ENCODE measurements at regions not wholly inside any gene's neighbourhood (a gene's known extent, or its start where the extent isn't known, plus 50 kb on each side); places are given as distances from the start of the nearest gene placed in this dataset.
"Not testable (repeated sequence)": the region's sequence is repeated elsewhere in the genome, so short reads cannot be mapped to it uniquely, and the experiment has no call there.

DNA sequence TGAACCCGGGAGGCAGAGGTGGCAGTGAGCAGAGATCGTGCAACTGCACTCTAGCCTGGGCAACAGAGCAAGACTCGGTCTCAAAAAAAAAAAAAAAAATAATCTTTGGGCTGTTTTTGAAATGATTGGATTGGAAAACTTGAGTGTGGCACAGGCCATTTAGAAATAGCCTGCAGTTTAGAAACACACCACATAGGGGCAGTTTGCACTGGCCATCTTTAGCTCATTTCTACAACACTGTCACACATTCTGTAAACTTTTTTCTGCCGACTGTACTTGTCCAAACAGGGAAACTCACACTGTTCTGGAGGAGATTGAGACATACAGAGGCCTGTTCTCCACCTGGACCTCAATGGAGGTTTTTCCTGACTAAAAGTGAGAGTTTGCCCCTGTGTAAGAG, 546.3 kb downstream of the RPIA start:
- H3K27me3 Mint-ChIP-seq; H3K36me3 Mint-ChIP-seq (ENCODE audit: insufficient read depth); H3K4me1 Mint-ChIP-seq; H3K9me3 Mint-ChIP-seq; H3K27ac Mint-ChIP-seq (ENCODE audit: low read depth); H3K4me3 Mint-ChIP-seq; ATAC-seq (replicated peaks; ENCODE audit: extremely low read depth, poor library complexity, severe bottlenecking); DNase-seq (ENCODE audit: low spot score in 2 of 2): not testable (repeated sequence)

DNA sequence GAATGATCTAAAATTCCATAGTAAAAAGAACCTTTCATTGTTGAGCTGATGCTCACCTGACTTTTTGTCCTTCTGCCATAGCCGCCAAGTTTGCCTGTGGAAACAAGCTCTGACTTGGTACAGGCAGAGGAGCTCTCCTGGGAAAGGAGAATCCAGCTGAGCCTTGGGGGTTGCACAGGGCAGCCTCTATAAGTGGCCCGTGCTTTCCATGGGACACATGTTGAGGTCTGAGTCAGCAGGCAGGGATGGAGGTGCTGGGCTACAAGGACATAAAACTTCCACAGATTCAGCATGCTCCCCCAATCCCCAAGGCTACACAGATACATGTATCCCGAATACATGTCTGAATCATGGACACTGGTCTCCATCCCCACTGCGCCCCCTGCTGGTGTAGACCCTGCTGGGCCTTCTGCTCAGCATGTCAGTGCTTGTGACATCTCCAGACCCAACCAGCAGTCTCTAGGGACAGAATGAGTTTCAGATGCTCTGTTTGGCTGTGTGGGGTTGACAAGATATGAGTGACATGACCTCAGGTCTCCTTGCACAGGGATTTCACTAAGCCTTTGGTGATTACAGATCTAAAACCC, 551.7 kb downstream of the RPIA start:
- not testable (repeated sequence) for H3K9me3 Mint-ChIP-seq; H3K27me3 Mint-ChIP-seq; H3K4me1 Mint-ChIP-seq; ATAC-seq (replicated peaks; ENCODE audit: extremely low read depth, poor library complexity, severe bottlenecking); H3K36me3 Mint-ChIP-seq (ENCODE audit: insufficient read depth); H3K4me3 Mint-ChIP-seq; DNase-seq (ENCODE audit: low spot score in 2 of 2); H3K27ac Mint-ChIP-seq (ENCODE audit: low read depth)

DNA sequence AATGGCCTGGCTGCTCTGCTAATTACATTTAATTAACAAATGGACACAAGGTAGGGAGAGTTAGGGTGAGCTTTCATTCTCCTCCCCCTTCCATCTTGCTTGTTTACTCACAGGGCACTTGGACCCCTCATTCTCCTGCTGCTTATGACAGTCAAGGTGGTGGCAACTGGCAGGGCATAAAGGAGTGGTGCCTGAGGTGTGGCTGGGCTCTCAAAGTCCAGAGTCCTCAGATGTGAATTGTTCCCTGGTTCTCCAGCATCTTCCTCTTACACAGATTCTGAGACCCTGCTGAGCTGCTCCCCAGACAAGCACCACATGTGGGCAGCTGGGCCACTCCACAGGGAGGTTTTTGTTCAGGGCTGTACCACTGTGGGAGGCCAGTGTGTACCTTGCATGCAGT, 552.9 kb downstream of the RPIA start:
- not testable (repeated sequence) for ATAC-seq (replicated peaks; ENCODE audit: extremely low read depth, poor library complexity, severe bottlenecking); H3K27ac Mint-ChIP-seq (ENCODE audit: low read depth); H3K9me3 Mint-ChIP-seq; H3K27me3 Mint-ChIP-seq; H3K36me3 Mint-ChIP-seq (ENCODE audit: insufficient read depth); DNase-seq (ENCODE audit: low spot score in 2 of 2); H3K4me3 Mint-ChIP-seq; H3K4me1 Mint-ChIP-seq

DNA sequence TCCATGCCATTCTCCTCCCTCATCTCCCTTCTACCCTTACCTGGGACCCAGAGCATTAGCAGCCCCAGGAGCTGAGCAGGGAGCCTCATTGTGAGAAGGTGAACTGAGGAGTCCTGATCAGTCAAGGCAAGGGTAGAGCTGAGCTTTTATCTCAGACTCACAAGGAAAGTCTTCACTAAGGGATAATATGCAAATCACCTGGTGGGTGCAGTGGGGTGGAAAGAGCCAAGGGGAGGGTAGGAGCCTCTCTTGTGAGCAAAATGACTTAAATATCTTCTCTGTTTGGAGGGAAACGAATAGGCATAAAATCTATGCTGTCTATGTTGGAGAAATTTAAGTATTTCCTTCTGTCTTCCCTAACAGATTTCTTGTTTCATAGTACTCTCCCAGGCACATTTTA, 554.0 kb downstream of the RPIA start:
- ATAC-seq (replicated peaks; ENCODE audit: extremely low read depth, poor library complexity, severe bottlenecking); H3K27me3 Mint-ChIP-seq; DNase-seq (ENCODE audit: low spot score in 2 of 2); H3K36me3 Mint-ChIP-seq (ENCODE audit: insufficient read depth); H3K4me3 Mint-ChIP-seq; H3K27ac Mint-ChIP-seq (ENCODE audit: low read depth); H3K4me1 Mint-ChIP-seq; H3K9me3 Mint-ChIP-seq: not testable (repeated sequence)

DNA sequence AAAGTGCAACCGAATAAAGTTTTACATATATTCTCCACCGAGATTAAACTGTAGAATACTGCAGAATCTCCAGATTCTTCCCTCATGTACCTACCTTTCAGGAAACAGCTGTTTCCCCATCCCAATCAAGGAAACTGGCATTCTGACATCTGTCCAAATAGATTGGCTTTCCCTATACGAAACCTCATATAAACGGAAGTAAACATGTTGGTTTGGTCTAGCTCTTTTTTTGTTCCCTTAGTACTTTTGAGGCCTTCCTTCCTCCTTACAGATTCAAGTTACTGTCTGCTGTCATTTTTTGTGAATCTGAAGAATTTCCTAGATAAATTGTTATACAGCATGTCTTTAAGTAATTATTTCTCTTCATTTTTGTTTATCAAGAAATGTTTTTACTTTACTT, 554.6 kb downstream of the RPIA start:
- H3K4me1 Mint-ChIP-seq; H3K36me3 Mint-ChIP-seq (ENCODE audit: insufficient read depth); H3K27me3 Mint-ChIP-seq; DNase-seq (ENCODE audit: low spot score in 2 of 2); H3K27ac Mint-ChIP-seq (ENCODE audit: low read depth); ATAC-seq (replicated peaks; ENCODE audit: extremely low read depth, poor library complexity, severe bottlenecking); H3K9me3 Mint-ChIP-seq; H3K4me3 Mint-ChIP-seq: not testable (repeated sequence)

DNA sequence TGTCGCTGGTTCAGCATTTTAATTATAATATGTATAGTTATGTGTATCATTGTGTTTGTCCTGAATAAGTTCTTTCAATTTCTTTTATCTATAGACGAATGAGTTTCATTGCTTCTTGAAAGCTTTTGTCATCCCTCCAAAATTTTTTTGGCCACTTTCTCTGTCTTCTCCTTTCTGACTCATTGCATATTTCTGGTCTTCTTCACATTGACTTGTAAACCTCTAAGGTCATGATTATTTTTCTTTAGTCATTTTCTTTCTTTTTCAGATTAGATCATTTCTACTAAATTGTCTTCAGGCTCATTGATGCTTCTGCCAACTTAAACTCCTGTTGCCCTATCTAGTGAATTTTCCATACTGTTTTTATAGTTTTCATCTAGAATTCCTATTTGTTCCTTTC, 555.1 kb downstream of the RPIA start:
- not testable (repeated sequence) for ATAC-seq (replicated peaks; ENCODE audit: extremely low read depth, poor library complexity, severe bottlenecking); H3K4me3 Mint-ChIP-seq; H3K36me3 Mint-ChIP-seq (ENCODE audit: insufficient read depth); DNase-seq (ENCODE audit: low spot score in 2 of 2); H3K4me1 Mint-ChIP-seq; H3K9me3 Mint-ChIP-seq; H3K27me3 Mint-ChIP-seq; H3K27ac Mint-ChIP-seq (ENCODE audit: low read depth)

DNA sequence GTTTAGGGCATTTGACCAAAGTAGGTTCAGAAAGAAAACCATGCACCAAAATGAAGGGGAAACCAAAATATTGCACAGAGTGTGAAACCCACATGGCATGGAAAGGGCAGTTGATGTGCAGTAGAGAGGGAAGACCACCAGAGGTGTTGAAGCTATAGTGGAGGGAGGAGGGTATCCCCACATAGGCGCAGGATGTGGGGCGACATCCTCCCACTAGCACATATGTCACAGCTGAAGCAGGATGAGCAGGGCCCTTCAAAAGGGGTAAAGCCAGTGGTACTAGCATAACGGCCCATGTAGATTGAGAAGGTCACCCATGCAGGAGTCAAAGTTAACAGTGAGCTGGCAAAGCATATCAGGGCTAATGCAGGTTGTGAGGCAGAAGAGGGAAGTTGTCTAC, 563.5 kb downstream of the RPIA start:
- H3K9me3 Mint-ChIP-seq; H3K4me3 Mint-ChIP-seq; H3K4me1 Mint-ChIP-seq; H3K36me3 Mint-ChIP-seq (ENCODE audit: insufficient read depth); ATAC-seq (replicated peaks; ENCODE audit: extremely low read depth, poor library complexity, severe bottlenecking); H3K27me3 Mint-ChIP-seq; H3K27ac Mint-ChIP-seq (ENCODE audit: low read depth); DNase-seq (ENCODE audit: low spot score in 2 of 2): not testable (repeated sequence)

DNA sequence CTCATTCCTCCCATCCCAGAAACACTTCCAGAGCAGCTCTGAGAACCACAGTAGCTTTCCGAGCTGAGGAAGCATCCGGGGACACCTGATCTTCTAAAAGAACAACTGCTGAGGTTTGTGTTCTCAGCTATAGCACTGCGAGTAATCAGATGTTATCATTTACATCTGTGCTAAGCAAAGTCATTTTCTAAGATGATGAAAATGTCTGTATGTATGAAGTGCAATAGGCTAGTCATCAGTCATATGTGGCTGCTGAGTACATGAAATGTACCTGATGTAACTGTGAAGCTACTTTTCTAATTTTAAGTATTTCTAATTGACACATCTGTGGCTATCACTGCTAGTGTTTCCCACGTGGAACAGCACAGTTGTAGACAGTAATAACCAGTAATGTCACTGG, 582.0 kb downstream of the RPIA start:
- not testable (repeated sequence) for H3K4me3 Mint-ChIP-seq; H3K36me3 Mint-ChIP-seq (ENCODE audit: insufficient read depth); ATAC-seq (replicated peaks; ENCODE audit: extremely low read depth, poor library complexity, severe bottlenecking); H3K4me1 Mint-ChIP-seq; DNase-seq (ENCODE audit: low spot score in 2 of 2); H3K9me3 Mint-ChIP-seq; H3K27ac Mint-ChIP-seq (ENCODE audit: low read depth); H3K27me3 Mint-ChIP-seq

DNA sequence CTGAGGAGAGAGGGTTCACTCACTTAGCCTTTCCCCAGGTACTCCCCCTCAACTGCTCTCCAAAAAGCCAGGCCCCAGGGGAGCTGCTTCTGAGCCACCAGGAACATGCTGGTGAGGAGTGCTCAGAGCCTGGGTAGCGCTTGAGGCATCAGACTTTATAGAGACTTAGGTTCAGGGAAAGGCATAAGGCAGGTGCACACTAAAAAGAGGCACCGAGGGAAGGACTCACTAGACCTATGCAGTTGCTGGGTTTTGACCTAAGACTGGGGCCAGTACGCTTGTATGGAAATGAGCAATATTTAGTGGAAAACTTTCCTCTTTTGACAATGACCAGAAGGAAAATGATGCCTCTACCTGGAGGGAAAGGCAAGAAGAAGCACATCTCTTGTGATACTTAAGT, 589.1 kb downstream of the RPIA start:
- H3K27ac Mint-ChIP-seq (ENCODE audit: low read depth); H3K9me3 Mint-ChIP-seq; ATAC-seq (replicated peaks; ENCODE audit: extremely low read depth, poor library complexity, severe bottlenecking); H3K36me3 Mint-ChIP-seq (ENCODE audit: insufficient read depth); H3K4me1 Mint-ChIP-seq; H3K4me3 Mint-ChIP-seq; H3K27me3 Mint-ChIP-seq; DNase-seq (ENCODE audit: low spot score in 2 of 2): not testable (repeated sequence)

DNA sequence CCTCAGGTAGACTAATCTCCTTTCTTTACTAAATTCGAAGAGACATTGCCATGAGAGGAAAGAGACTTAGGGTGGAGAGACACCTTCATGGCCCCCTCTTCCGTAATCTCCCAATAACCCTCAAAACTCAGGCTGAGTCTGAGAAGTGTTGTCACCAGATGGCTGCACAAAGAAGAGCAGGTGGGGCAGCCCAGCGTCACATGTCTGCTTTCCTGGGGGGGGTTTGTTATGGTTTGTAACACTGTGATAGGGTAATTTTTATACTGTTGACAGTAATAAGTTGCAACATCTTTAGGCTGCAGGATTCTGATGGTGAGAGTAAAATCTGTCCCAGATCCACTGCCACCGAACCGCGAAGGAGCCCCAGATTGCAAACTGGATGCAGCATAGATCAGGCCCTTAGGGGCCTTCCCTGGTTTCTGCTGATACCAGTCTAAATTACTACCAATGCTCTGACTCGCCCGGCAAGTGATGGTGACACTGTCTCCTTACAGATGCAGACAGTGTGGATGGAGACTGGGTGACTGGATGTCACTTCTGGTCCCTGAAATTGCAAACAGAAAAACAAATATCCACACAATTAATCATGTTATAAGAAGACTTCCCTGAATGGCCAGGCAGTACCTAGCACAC, 595.1 kb downstream of the RPIA start:
- not testable (repeated sequence) for H3K9me3 Mint-ChIP-seq; DNase-seq (ENCODE audit: low spot score in 2 of 2); H3K27ac Mint-ChIP-seq (ENCODE audit: low read depth); H3K27me3 Mint-ChIP-seq; H3K4me1 Mint-ChIP-seq; ATAC-seq (replicated peaks; ENCODE audit: extremely low read depth, poor library complexity, severe bottlenecking); H3K36me3 Mint-ChIP-seq (ENCODE audit: insufficient read depth); H3K4me3 Mint-ChIP-seq

DNA sequence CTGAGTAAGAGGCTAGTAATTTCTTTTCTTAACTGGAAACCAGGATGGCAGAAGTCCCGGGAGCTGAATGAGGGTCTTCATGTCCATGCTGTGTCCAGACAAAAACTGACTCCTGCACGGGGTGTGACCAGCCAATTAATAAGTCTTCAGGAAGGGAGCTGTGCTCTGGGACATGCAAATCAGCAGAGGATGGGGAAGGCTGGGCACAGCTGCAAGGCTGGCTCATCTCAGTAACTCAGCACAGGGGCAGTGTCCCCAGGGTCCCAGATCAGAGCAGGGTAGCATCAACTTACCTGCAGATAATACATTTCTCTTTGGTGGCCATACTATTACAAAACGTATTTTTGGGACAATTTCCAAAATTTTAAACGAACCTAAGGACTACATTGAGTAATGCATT, 595.6 kb downstream of the RPIA start:
- H3K36me3 Mint-ChIP-seq (ENCODE audit: insufficient read depth); H3K4me1 Mint-ChIP-seq; DNase-seq (ENCODE audit: low spot score in 2 of 2); H3K9me3 Mint-ChIP-seq; ATAC-seq (replicated peaks; ENCODE audit: extremely low read depth, poor library complexity, severe bottlenecking); H3K27ac Mint-ChIP-seq (ENCODE audit: low read depth); H3K4me3 Mint-ChIP-seq; H3K27me3 Mint-ChIP-seq: not testable (repeated sequence)

DNA sequence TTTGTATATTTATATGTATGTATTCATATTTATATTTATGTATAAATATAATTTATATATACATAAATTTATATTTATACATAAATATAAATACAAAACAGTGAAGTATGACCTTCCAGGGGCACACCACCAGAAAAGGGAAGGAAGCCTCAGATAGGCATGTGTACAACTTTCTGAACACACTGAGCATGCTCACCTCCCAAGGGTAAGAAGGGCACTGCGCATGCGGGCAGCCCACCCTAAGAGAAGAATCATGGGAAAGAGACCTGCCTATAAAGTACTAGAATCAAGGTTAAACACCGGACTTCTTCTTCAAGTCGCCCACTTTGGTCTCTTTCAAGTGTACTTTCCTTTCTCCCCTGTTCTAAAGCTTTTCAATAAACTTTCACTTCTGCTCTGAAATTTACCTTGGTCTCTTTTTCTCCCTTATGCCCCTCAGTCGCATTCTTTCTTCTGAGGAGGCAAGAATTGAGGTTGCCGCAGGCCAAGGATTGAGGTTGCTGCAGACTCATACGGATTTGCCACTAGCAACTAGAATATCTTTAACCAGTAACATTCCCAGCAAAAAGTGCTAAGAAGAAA, 600.3 kb downstream of the RPIA start:
- not testable (repeated sequence) for H3K4me1 Mint-ChIP-seq; H3K4me3 Mint-ChIP-seq; DNase-seq (ENCODE audit: low spot score in 2 of 2); H3K36me3 Mint-ChIP-seq (ENCODE audit: insufficient read depth); H3K27me3 Mint-ChIP-seq; ATAC-seq (replicated peaks; ENCODE audit: extremely low read depth, poor library complexity, severe bottlenecking); H3K27ac Mint-ChIP-seq (ENCODE audit: low read depth); H3K9me3 Mint-ChIP-seq

DNA sequence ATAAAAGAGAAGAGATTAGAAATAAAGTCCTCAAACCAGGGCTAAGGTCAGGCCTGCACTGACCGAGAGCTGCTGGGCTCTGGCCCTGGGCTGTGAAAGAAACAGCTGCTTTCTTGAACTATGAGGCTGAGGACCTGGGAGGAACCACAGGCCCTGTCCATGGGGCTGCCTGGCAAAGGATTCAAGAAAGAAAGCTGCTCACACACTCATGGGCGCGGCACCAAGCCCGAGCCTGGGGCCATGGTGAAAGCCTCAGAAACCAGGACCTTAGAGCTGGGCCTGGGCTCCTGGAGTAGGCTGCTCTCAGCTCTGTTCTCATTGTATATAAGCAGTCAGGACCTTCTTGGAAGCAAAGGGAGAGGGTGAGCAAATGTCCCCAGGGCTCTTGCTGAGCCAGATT, 601.9 kb downstream of the RPIA start:
- not testable (repeated sequence) for H3K36me3 Mint-ChIP-seq (ENCODE audit: insufficient read depth); H3K27me3 Mint-ChIP-seq; DNase-seq (ENCODE audit: low spot score in 2 of 2); H3K27ac Mint-ChIP-seq (ENCODE audit: low read depth); H3K4me3 Mint-ChIP-seq; ATAC-seq (replicated peaks; ENCODE audit: extremely low read depth, poor library complexity, severe bottlenecking); H3K9me3 Mint-ChIP-seq; H3K4me1 Mint-ChIP-seq
